ENCODE measurements at regions not wholly inside any gene's neighbourhood (a gene's known extent, or its start where the extent isn't known, plus 50 kb on each side); places are given as distances from the start of the nearest gene placed in this dataset.

- H2AFZ ChIP-seq (ENCODE audit: low read depth, low read length): no peak overlapping the region
- H3K79me2 ChIP-seq (replicated peaks; ENCODE audit: insufficient read depth, low read length): no peaks in the 10 kb centered on the region
- no peaks in the 10 kb centered on the region for H3K9me3 ChIP-seq (ENCODE audit: low read length)
- no peak overlapping the region for H3K4me3 ChIP-seq (ENCODE audit: low read length)
- H3K36me3 ChIP-seq (ENCODE audit: insufficient read depth, low read length): no peaks in the 10 kb centered on the region
- H3K4me2 ChIP-seq (ENCODE audit: low read length): no peak overlapping the region
- H4K20me1 ChIP-seq (ENCODE audit: insufficient read depth): no peaks in the 10 kb centered on the region
- H3K9ac ChIP-seq (ENCODE audit: low read length): no peak overlapping the region
- no peaks in the 10 kb centered on the region for H3K27me3 ChIP-seq (ENCODE audit: insufficient read depth, low read depth, low read length)
- H3K9me2 ChIP-seq (ENCODE audit: insufficient read depth, low read length): no peaks in the 10 kb centered on the region
- no peak for TF ChIP-seq TAF1 (IDR thresholded peaks at IDR 0.05; ENCODE audit: low read depth)
- no peak for TF ChIP-seq CTCF (IDR thresholded peaks at IDR 0.05; ENCODE audit: poor library complexity, severe bottlenecking)
- TF ChIP-seq REST (IDR thresholded peaks at IDR 0.05; ENCODE audit: borderline replicate concordance): no peak
- no peak for TF ChIP-seq POLR2AphosphoS5 (IDR thresholded peaks at IDR 0.05)
- no peak for TF ChIP-seq SMC3 (conservative IDR thresholded peaks at IDR 0.05; ENCODE audit: poor library complexity)
- TF ChIP-seq EZH2 (IDR thresholded peaks at IDR 0.05; ENCODE audit: borderline replicate concordance, insufficient read depth, low read length, poor library complexity, severe bottlenecking): no peak
- H3F3A ChIP-seq (ENCODE audit: insufficient read depth, low read length, poor library complexity, severe bottlenecking): no peaks in the 10 kb centered on the region
- H3K27ac ChIP-seq (ENCODE audit: low read length): no peak overlapping the region
These were observed 86.4 kb upstream of the NTF3 start for GRCh38 chr12:5345534-5345933.

- Histone ChIP-seq H3K4me2 (ENCODE audit: low read length) (no peak overlapping the region), H3F3A (ENCODE audit: insufficient read depth, low read length, poor library complexity, severe bottlenecking) (no peaks in the 10 kb centered on the region)
- no peak for TF ChIP-seq TAF1 (IDR thresholded peaks at IDR 0.05; ENCODE audit: low read depth)
- no peak for TF ChIP-seq EP300 (conservative IDR thresholded peaks at IDR 0.05; ENCODE audit: poor library complexity, severe bottlenecking)
- no peak for TF ChIP-seq REST (IDR thresholded peaks at IDR 0.05; ENCODE audit: borderline replicate concordance)
- no peak for TF ChIP-seq EZH2 (IDR thresholded peaks at IDR 0.05; ENCODE audit: borderline replicate concordance, insufficient read depth, low read length, poor library complexity, severe bottlenecking)
- no peak for TF ChIP-seq CTCF (IDR thresholded peaks at IDR 0.05; ENCODE audit: poor library complexity, severe bottlenecking)
- TF ChIP-seq SMC3 (conservative IDR thresholded peaks at IDR 0.05; ENCODE audit: poor library complexity): no peak
- no peak for TF ChIP-seq MXI1 (conservative IDR thresholded peaks at IDR 0.05; ENCODE audit: poor library complexity, severe bottlenecking)
- TF ChIP-seq RAD21 (conservative IDR thresholded peaks at IDR 0.05): no peak
- no peak for TF ChIP-seq POLR2AphosphoS5 (IDR thresholded peaks at IDR 0.05)
These were observed 83.9 kb upstream of the NTF3 start for GRCh38 chr12:5348057-5348456.

More at GRCh38 chr12:5348057-5348456, 83.9 kb upstream of the NTF3 start:
- Histone ChIP-seq H3K27ac (ENCODE audit: low read length) (no peak overlapping the region), H3K27me3 (ENCODE audit: insufficient read depth, low read depth, low read length) (no peaks in the 10 kb centered on the region), H2AFZ (ENCODE audit: low read depth, low read length) (no peak overlapping the region), H3K9me3 (ENCODE audit: low read length) (no peaks in the 10 kb centered on the region), H3K36me3 (ENCODE audit: insufficient read depth, low read length) (no peaks in the 10 kb centered on the region), H3K9ac (ENCODE audit: low read length) (no peak overlapping the region), H3K4me3 (ENCODE audit: low read length) (no peak overlapping the region), H3K79me2 (replicated peaks; ENCODE audit: insufficient read depth, low read length) (no peaks in the 10 kb centered on the region), H3K9me2 (ENCODE audit: insufficient read depth, low read length) (no peaks in the 10 kb centered on the region), H4K20me1 (ENCODE audit: insufficient read depth) (no peaks in the 10 kb centered on the region)
